ENCODE measurements at regions not wholly inside any gene's neighbourhood (a gene's known extent, or its start where the extent isn't known, plus 50 kb on each side); places are given as distances from the start of the nearest gene placed in this dataset.

DNA sequence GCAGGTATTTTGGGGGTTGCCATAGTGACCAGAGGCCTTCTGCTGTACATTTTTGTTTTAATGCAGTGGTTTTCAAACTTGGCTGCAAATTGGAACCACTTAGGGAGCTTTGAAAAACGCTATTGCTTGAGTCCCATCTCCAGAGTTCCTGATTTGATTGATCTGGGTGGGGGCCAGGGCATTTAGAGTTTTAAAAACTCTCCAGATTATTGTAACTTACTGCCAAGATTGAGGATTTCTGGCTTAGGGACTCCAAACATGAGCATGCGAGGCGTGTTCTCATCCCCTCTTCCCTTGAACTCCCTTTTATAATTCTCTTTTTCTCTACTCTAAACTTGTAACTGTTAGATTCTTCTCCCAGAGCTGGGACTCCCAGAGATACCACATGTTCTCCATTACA, 340.8 kb upstream of the SUCLG2 start:
- Histone ChIP-seq H3K4me3 (no peak overlapping the region), H3K27ac (no peak overlapping the region), H3K36me3 (no peaks in the 10 kb centered on the region), H3K9me3 (no peaks in the 10 kb centered on the region), H3K4me1 (no peaks in the 10 kb centered on the region), H3K27me3 (replicated peaks in 1 of 7) (no peaks in the 10 kb centered on the region)
- no peak for DNase-seq
- intact Hi-C loops (cut with DNase I; ENCODE audit: low total_unique reads) = no loop called here
- TF ChIP-seq POLR2AphosphoS5 (IDR thresholded peaks at IDR 0.05) (no peak), POLR2A (IDR thresholded peaks at IDR 0.05) (no peak)
- TF ChIP-seq, protein P1, sequence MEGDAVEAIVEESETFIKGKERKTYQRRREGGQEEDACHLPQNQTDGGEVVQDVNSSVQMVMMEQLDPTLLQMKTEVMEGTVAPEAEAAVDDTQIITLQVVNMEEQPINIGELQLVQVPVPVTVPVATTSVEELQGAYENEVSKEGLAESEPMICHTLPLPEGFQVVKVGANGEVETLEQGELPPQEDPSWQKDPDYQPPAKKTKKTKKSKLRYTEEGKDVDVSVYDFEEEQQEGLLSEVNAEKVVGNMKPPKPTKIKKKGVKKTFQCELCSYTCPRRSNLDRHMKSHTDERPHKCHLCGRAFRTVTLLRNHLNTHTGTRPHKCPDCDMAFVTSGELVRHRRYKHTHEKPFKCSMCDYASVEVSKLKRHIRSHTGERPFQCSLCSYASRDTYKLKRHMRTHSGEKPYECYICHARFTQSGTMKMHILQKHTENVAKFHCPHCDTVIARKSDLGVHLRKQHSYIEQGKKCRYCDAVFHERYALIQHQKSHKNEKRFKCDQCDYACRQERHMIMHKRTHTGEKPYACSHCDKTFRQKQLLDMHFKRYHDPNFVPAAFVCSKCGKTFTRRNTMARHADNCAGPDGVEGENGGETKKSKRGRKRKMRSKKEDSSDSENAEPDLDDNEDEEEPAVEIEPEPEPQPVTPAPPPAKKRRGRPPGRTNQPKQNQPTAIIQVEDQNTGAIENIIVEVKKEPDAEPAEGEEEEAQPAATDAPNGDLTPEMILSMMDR (IDR thresholded peaks at IDR 0.05 in 8 of 11, conservative IDR thresholded peaks at IDR 0.05 in 3 of 11) = no peak
- 47 to 55% (median 53%) methylated on average over 3 of the region's 3 CpGs for WGBS, 5 donors

DNA sequence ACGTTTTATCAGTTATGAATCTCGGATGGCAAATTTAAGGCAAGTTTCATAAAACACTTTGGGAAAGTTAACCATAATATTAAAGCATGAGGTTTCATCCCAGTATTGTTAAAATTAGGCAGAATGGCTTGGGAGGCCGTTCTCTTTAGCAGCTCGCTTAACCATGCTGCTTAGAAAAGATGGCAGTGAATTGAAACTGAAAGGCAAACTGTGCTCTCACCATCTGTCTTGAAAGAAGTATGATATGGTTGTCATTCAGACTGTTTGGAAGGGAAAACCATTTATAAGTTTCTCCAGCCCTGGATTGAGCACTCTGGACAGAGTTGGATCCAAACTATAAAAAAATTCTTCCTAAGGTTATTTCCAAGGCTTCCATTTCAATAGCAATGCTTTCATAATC, 332.3 kb upstream of the SUCLG2 start:
- H3K27ac ChIP-seq = no peak overlapping the region
- intact Hi-C loops (cut with DNase I; ENCODE audit: low total_unique reads) = no loop called here
- no peak for TF ChIP-seq POLR2A (IDR thresholded peaks at IDR 0.05)
- TF ChIP-seq POLR2AphosphoS5 (IDR thresholded peaks at IDR 0.05) = no peak
- TF ChIP-seq, protein P1 (IDR thresholded peaks at IDR 0.05 in 8 of 11, conservative IDR thresholded peaks at IDR 0.05 in 3 of 11) = no peak
- no peaks in the 10 kb centered on the region for H3K4me1 ChIP-seq
- no peaks in the 10 kb centered on the region for H3K36me3 ChIP-seq
- WGBS, 5 donors = 79 to 84% (median 81%) methylated on average over 4 of the region's 4 CpGs
- no peaks in the 10 kb centered on the region for H3K9me3 ChIP-seq
- H3K4me3 ChIP-seq = no peak overlapping the region
- DNase-seq = no peak
- H3K27me3 ChIP-seq (replicated peaks in 1 of 7) = no peaks in the 10 kb centered on the region

DNA sequence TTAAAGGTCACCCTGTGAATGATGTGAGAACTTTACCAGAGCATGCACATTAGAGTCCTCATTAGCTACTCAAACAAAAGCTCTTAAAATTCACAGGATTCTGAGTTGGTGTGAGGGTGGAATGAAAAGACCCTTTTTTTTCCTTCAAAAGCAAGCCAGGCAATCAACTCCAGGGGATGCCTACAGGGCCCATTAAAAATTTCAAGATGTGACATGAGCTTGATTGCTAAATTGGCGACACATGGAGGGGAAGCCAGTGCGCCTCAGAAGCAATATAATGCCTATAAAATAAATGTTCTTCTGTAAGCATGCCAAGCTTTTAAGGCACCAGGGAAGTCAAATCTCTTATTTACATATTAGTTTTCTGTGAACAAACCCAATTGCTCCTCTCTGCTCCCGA, 328.8 kb upstream of the SUCLG2 start:
- no peaks in the 10 kb centered on the region for H3K36me3 ChIP-seq
- no peak overlapping the region for H3K4me3 ChIP-seq
- H3K9me3 ChIP-seq = no peaks in the 10 kb centered on the region
- no peak for DNase-seq
- H3K4me1 ChIP-seq = no peaks in the 10 kb centered on the region
- TF ChIP-seq POLR2A (IDR thresholded peaks at IDR 0.05) = no peak
- TF ChIP-seq, protein P1 (IDR thresholded peaks at IDR 0.05 in 8 of 11, conservative IDR thresholded peaks at IDR 0.05 in 3 of 11) = no peak
- no peak for TF ChIP-seq POLR2AphosphoS5 (IDR thresholded peaks at IDR 0.05)
- intact Hi-C loops (cut with DNase I; ENCODE audit: low total_unique reads) = no loop called here
- H3K27me3 ChIP-seq (replicated peaks in 1 of 7) = no peaks in the 10 kb centered on the region
- 87 to 93% (median 89%) methylated on average over 3 of the region's 3 CpGs for WGBS, 5 donors
- no peak overlapping the region for H3K27ac ChIP-seq

DNA sequence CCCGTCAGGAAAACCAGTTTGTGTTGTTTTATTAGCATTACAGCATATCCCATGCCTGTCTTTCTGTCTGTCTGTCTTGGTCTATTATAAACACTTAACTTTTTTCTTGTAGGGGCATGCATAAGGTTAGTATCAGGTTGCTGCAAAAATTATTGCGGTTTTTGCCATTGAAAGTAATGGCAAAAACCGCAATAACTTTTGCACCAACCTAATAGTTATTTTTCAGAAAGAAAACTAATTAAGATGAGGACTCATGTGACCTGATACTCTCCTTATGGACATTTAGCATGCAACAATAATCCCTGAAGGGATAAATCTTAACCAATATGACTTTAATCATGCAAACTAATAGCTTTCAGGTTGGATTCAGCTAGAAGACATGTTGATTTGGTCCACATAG, 326.7 kb upstream of the SUCLG2 start:
- intact Hi-C loops (cut with DNase I; ENCODE audit: low total_unique reads) = no loop called here
- TF ChIP-seq, protein P1 (IDR thresholded peaks at IDR 0.05 in 8 of 11, conservative IDR thresholded peaks at IDR 0.05 in 3 of 11) = no peak
- 87 to 92% (median 90%) methylated on average over 3 of the region's 3 CpGs for WGBS, 5 donors
- no peak overlapping the region for H3K27ac ChIP-seq
- DNase-seq = no peak
- no peaks in the 10 kb centered on the region for H3K36me3 ChIP-seq
- H3K27me3 ChIP-seq (replicated peaks in 1 of 7) = no peaks in the 10 kb centered on the region
- no peaks in the 10 kb centered on the region for H3K9me3 ChIP-seq
- H3K4me1 ChIP-seq = no peaks in the 10 kb centered on the region
- no peak overlapping the region for H3K4me3 ChIP-seq
